ENCODE measurements at regions not wholly inside any gene's neighbourhood (a gene's known extent, or its start where the extent isn't known, plus 50 kb on each side); places are given as distances from the start of the nearest gene placed in this dataset.
"Not testable (repeated sequence)": the region's sequence is repeated elsewhere in the genome, so short reads cannot be mapped to it uniquely, and the experiment has no call there.

DNA sequence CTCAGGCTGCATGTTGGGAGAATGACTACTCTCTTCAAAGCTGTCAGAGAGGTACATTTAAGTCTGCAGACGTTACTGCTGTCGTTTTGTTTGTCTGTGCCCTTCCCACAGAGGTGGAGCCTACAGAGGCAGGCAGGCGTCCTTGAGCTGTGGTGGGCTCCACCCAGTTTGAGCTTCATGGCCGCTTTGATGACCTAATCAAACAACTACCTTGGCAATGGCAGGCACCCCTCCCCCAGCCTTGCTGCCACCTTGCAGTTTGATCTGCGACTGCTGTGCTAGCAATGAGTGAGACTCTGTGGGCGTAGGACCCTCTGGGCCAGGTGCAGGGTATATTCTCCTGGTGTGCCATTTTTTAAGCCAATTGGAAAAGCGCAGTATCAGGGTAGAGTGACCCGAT lies 71.6 kb downstream of the UBQLN2 start:
- TF ChIP-seq, protein P1, sequence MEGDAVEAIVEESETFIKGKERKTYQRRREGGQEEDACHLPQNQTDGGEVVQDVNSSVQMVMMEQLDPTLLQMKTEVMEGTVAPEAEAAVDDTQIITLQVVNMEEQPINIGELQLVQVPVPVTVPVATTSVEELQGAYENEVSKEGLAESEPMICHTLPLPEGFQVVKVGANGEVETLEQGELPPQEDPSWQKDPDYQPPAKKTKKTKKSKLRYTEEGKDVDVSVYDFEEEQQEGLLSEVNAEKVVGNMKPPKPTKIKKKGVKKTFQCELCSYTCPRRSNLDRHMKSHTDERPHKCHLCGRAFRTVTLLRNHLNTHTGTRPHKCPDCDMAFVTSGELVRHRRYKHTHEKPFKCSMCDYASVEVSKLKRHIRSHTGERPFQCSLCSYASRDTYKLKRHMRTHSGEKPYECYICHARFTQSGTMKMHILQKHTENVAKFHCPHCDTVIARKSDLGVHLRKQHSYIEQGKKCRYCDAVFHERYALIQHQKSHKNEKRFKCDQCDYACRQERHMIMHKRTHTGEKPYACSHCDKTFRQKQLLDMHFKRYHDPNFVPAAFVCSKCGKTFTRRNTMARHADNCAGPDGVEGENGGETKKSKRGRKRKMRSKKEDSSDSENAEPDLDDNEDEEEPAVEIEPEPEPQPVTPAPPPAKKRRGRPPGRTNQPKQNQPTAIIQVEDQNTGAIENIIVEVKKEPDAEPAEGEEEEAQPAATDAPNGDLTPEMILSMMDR (IDR thresholded peaks at IDR 0.05; ENCODE audit: poor library complexity), result not testable (repeated sequence)
- TF ChIP-seq EZH2 (IDR thresholded peaks at IDR 0.05; ENCODE audit: borderline replicate concordance); EZH2phosphoT487 (IDR thresholded peaks at IDR 0.05; ENCODE audit: low read depth, severe bottlenecking, unreplicated experiment): not testable (repeated sequence)

Measured in hepatocyte (in vitro differentiated cells).